Umbilical cord (tissue), 1 donor: ENCODE measurements at regions not wholly inside any gene's neighbourhood (a gene's known extent, or its start where the extent isn't known, plus 50 kb on each side); places are given as distances from the start of the nearest gene placed in this dataset.

ENCODE experiments used
- DNase-seq: peaks from one replicate; pipeline ENCODE4 v3.0.0-alpha.2; 2015; ENCODE audit warnings: low spot score

DNA sequence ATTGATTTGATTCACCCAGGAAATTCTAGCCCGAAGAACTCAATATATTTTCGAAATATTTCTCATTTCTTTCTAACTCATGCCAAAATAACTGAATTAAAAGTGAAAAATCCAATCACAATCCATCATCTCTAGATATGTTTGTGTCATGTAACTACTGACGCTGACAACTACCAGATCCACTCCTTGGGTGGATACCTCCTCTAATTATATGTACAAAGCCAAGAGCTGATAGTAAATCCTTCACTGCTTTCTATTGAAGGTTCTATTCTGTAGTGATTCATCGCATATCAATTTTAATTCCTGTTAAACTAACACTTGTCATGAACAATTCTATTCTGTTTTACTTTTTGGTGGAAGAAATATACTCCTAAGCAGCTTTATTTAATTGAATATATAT, 1056.6 kb upstream of the NXPH2 start:
- peak; percentile 35 for DNase-seq

DNA sequence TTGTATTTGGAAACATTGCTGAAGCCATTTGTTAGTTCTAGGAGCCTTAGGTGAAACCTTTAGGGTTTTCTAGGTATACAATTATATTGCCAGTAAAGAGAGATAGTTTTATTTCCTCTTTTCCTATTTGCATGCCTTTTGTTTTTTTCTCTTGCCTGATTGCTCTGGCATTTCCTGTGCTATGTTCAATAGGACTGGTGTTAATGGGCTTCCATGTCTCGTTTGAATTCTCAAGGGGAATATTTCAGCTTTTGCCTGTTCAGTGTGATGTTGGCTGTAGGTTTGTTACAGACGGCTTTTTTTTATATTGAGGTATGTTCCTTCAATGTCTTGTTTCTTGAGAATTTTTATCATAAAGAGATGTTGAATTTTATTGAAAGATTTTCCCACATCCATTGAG, 1054.9 kb upstream of the NXPH2 start:
- no peak for DNase-seq

DNA sequence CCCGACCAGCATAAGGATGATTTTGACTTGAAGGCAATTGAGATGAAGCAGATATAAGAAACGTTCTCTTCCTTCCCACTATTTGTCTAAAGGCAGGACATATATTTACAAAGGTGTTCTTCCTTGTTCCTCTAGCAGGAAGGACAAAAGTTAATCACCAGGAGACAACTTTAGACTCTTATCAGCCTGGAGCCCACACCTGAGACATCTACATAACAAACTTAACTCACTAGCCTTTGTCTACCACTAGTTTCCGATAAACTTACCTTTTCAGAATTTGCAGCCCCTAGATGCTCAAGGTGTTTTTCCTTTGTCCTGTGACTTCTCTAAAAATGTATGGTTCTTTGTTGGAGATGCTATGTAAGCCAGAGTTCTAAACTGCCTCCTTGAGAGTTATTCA, 1047.8 kb upstream of the NXPH2 start:
- no peak for DNase-seq

DNA sequence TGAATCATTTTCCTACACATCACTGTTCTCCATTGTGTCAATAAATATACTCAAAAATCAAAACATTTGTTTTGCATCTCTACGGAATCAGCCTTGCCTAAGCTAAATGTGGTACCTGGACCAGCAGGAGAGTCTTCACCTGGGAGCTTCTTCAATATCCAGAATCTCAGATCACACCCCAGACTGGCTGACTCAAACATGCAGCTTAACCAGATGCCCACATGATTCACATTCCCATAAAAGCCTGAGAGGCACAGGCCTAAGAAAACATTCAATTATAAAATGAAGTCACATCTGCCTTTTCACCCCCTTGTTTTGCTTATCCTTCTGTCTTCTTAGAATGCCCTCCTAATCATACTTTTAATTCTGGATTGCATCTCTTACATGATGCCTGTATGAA, 1045.5 kb upstream of the NXPH2 start:
- DNase-seq = no peak

DNA sequence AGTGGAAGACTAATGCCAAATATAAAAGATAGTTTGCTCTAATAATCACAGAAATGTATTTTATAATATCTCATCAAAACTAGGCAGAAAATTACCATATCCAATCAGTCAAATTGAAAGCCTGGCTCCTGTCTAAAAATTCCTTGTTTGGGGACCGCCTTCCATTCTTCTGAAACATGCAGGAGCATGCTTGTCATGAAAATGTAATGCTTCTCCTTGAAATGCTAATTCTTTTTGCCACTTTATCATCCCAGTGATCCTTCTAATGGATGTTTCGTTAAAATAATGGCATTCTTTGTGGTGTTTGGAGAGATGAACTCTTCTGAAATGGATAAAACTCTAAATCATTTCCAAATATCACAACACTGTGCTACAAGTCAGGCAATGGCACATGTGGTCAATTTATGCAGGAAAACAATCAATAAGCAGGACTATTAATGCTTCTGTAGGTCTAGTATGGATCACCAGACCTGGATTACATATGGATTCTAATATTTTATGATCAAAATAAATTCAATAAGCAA, 1039.1 kb upstream of the NXPH2 start:
- DNase-seq = no peak

DNA sequence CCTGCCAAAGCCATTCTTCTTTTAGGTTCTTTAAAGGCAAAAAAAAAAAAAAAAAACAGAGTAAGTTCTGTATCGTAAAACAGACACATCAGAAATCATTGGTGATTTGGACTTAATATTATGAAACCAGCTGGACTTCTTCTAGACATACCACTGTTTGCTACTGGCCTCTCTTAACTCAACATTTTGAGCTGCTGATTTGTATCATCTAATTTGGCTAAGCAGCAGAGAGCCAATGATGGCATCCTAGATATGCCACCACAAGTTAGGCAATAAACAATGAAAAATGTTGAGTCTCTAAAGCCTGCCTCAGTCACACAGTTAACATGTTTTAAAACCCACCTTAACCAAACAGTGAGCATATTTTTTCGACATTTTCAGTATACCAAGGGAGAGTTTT, 1034.3 kb upstream of the NXPH2 start:
- no peak for DNase-seq

DNA sequence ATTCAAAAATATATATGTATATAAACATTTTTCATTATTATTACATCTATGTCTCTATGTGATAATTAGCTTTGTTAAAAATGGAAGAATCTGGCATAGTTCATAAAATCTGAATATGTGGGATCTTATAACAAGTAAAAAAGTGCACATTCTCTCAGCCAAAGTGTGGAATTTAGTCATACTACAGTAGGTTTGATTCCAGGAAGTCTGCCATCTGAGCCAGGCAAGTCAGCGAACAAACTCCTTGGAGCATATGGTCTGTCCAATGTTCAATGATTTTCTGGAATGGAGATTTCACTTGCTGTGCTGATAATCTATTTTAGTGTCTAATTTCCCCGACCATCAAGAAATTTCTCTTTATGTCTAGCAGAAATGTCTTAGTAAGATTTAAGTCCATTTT, 1033.2 kb upstream of the NXPH2 start:
- no peak for DNase-seq

DNA sequence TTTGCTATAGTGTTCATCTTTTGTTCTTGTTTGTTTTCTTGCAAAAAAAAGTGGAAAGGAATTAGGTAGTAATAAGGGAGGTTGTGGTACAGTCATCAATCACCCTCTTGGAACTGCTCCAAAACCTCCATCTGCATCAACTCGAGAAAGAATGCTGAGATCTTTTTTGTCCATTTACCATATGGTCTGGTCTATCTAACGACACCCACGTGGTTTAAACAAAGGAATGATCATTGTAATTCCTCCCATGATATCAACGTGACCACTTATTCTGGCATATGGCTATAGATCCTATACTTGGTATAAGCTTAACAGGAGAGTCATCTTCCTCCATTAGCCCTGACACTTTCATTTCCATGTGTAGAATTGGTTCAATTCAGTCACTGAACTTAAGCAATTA, 1025.3 kb upstream of the NXPH2 start:
- DNase-seq = no peak

DNA sequence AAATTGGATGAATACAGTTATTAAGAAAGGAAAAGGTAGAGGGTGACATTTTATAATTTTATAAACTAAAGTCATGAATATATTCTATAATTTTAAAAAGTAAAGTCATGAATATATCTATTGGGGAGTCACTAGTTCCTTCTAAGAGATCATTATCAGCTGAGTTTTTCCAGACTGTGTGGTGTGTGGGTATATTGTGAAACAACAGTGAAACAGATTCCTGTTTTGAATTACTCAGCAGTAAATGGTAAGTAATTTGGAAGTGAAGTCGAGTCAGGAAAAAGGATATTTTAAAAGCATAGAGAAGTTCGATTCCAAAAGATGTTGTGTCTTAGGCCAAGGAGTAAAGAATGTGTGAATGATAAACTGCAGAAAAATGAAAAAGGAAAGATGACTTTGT, 1018.2 kb upstream of the NXPH2 start:
- no peak for DNase-seq

DNA sequence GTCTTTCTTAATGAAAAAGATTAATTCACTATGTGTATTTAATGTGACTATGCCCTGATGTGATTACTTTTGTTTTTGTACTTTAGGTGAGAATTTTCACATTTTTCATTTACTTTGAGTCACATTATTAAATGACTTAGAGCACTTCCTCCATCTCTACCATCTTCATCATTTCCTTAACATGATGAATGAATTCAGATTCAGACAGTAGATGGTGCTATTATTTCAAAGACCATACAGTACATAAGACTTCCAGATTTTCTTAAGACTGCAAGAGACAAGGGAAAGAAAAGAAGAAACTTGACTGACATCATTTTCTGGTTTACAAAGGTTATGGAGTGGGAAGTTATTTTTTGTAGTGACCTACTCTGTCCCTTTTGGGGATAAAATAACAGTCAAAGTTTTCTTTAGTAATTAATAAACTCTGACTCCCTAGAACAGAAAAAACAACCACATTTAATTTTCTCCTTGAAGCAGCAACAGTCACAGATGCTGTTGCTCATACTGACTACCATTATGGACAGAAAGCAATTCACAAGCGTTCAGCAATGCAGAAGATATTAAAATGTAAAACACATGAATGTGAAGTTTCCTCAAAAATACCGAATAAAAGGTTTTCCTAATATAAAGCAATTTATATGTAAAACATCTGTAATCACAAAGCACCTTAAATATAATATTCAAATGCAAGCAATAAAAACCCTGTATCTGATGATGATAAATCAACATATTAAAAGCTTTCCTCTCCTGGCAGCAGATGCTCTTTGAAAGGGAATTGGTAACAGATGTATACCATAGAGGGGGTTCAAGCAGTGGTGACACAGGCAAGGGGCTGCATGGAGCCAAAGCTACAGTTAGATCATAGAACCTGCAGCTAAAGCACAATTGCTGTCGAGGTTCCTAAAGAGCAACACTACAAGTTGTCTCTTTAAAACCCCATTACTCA, 1010.9 kb upstream of the NXPH2 start:
- peak; percentile 72 for DNase-seq

DNA sequence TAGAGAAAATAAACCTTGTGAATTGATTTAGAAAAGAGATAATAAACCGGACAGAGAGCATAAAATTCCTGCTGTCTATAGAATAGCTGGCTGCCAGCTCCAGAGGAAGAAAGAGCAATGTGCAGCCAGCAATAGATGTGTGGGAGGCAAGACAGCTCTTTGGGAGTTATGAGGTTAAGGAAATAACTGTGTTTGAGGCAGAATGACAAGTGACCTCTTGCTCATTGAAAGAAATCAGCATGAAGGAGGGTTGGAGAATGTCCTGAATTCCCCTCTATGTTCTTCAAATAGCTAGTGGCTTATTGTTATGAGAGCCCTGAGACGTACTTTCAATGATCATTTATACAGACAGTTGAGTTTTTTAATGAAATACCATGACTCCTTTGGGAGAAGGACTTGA, 1009.9 kb upstream of the NXPH2 start:
- DNase-seq = no peak

DNA sequence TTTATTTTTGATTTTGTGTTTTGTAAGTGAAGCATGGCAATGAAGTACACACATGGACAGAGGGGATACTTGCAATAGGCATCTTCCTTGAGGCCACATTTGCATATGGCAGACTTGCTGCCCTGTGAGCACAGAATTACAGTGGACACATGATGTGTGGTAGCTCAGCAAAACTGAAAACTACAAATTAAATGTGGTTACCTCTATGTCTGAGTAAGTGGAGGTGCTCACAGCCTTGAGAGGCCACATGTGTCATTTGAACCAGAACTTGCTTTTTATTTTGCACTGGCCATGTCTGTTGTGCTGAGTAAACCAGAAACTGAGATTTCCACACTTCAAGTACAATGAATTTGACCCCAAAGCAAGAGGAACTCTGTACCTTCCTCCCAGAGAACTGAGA, 998.5 kb upstream of the NXPH2 start:
- DNase-seq = no peak

DNA sequence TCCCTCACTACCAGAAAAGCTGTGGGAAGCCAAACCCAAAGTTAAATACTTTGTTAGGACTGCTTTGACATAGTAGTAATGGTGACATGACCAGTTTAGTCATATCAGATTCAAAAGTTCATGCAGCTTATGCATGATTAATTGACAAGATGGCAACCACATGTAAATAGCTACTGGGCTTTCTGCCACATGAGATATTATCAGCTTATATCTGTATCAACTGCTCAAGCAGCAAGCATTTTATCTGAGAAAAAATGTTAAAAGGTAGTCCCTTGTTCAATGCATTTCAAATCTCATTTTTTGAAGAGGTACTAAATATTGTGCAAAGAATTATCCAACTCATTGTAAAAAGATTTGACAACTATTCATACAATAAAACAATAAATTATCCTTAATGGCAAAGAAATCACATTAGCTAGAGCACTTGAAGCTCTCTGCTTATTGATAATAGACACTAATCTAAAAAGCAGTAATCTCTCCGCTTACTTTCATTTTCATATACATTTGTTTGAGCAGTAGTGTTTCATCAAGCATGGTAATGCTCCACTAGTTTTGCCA, 993.6 kb upstream of the NXPH2 start:
- DNase-seq = peak; percentile 58

DNA sequence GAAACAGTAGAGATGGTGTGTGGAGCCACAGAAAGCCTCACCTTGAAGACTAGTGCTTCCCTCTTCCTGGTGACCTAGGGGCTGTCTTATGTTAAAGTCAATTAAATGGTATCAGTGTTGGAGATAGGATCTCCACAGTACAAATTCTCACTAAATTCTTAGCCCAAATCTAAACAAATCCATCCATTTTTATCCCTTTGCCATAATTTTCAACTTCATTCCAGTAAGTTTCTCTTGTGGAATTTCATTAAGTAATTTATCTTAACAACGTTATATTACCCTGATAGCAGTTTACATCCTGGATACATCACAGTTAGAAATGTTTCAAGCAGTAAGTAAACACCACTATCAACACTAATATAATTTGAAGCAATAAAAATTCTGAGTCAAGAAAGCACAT, 989.4 kb upstream of the NXPH2 start:
- DNase-seq = no peak

DNA sequence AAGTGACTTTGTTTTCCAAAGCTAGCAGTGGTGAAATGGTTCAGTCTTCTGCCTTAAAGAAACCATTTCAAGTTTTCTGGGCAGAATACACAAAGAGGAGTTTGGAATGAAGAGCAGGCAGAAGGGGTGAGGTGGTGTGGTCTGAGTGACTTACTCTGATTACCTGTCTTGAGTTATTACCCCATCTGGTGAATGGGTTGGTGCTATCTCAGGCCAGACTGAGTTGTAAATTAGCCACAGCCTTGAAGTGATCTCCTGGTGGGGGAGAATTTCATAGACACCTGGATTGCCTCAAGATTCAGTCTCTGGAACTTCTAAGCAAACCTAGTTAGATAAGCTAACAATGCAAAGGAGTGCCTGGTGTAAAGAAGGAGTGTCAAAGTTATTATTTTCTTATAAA, 983.5 kb upstream of the NXPH2 start:
- DNase-seq = no peak

DNA sequence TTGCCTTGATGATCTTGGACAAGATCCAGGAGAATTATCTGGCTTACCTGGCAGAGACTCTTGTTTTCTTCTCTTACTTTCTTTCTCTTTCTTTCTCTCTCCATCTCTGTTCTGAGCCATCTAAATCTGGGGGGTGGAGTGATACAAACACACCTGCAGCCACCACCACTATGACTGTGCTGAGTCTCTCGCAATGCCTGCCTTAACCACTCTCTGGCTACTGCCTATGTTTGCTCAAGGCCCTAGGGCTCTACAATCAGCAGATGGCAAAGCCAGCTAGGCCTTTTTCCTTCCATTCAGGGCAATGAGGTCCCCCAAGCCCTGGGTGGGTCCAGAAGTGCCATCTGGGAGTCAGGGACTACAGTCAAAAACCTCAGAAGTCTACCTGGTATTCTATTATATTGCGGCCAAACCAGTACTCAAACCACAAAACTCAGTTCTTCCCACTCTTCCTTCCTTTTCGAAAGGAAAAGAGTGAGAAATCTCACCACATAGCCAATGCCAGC, 978.9 kb upstream of the NXPH2 start:
- DNase-seq = no peak

DNA sequence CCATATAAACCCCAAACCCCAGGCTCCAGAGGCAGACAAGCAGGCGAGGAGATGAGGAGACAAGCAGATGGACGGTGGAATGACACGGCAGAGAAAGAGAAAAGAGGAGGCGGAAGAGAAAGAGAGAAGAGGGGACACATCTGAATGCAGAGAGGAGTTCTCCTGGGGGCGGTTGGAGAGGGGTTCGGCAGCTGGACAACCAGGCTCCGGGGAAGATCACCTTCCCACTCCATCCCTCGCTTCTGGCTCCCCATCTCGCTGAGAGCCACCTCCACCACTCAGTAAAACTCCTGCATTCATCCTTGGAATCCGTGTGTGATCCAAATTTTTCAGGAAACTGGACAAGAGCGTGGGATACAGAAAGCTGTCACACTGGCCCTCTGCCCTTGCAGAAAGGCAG, 966.7 kb upstream of the NXPH2 start:
- DNase-seq = no peak

DNA sequence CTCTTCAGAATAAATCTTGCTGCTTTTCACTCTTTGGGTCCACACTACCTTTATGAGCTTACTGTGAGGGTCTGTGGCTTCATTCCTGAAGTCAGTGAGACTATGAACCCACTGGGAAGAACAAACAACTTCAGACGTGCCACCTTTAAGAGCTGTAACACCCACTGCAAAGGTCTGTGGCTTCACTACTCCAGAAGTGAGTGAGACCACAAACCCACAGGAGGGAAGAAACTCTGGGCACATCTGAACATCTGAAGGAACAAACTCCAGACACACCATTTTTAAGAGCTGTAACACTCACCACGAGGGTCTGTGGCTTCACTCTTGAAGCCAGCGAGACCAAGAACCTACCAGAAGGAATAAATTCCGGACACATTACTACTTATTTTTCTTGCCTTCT, 964.1 kb upstream of the NXPH2 start:
- DNase-seq = no peak

DNA sequence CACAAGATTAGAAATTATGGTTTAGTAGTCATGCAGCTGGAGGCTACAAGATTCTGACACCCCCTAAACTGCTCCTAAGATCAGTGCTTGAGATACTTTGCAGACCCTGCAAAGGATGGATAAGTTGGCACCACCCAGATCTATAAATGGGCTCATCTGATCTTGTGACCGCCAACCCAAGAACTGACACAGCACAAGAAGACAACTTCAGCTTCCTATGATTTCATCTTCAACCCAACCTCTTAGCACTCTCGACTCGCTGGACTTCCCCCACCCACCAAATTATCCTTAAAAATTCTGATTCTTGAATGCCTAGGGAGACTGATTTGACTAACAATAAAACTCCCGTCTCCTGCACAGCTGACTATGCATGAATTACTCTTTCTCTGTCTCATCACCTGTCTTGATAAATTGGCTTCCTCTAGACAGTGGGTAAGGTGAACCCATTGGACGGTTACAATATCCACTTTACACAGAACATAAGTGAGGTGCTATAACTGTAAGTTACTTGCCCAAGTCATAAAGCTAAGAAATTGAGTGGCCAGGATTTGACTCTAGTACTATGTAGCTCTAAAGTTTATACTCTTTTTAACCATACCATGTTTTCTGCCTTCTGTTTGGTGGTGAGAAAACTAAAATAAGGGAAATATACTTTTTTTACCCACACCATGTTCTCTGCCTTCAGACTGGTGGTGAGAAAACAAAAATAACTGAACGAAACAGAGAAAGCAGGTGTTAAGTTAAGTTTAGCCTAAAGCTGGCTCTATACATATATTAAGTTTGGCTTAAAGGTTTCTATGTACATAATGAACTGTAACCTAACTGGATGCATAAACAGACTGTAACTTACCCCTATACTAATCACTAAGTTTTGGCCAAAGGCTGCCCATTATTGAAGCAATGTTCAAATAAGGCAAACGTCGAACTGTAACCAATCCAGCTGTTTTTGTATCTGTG, 962.3 kb upstream of the NXPH2 start:
- DNase-seq = no peak

DNA sequence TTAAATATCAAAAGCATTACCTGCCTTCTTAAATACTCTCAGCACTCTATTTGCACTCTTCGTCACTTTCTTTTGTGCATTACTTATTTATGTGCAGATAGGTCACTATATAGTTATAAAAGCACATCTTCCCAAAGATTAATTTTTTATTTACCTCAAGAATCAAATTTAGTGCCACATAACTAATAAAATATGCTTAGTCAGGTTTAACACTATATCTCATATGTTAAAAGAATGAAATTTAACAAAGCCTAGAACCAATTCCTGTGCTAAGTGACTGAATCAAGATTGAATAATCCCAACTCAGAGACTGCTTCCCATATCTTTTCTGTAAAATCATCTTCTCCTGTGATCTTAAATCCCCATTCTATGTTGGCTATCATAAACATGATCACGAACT, 957.5 kb upstream of the NXPH2 start:
- DNase-seq = no peak

DNA sequence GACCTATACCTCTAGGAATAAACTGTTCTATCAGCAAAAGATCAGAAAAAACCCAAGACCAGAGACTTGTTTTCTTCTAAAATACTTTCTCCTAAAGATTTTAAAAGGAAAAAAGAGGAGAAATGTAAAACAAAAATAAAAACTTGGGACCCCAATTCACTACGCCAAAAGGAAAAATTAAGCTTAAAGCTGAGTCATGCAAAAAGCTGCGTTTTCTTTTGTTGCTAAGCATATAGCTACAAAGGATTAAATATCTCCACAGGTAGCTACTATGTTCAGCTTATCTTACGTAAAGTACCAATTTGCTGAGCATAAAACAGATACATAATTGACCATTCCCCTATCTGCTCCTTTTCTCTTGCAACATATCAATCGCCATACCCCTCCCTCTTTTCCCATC, 950.0 kb upstream of the NXPH2 start:
- no peak for DNase-seq
